Neural cell (in vitro differentiated cells): ENCODE measurements at regions not wholly inside any gene's neighbourhood (a gene's known extent, or its start where the extent isn't known, plus 50 kb on each side); places are given as distances from the start of the nearest gene placed in this dataset.

Experiments
- CTCF ChIP-seq: fragments of 450-650 bp; IDR thresholded peaks from 2 replicates; pipeline ENCODE4 v1.5.1; 2014; ENCODE audit warnings: antibody characterized with exemption, mild to moderate bottlenecking, moderate library complexity; ENCODE audit not compliant: poor library complexity, severe bottlenecking
- EP300 ChIP-seq: fragments of 450-650 bp; conservative IDR thresholded peaks from 2 replicates; pipeline ENCODE4 v1.6.1; 2014; ENCODE audit warnings: antibody characterized with exemption, mild to moderate bottlenecking, moderate library complexity; ENCODE audit not compliant: poor library complexity, severe bottlenecking
- EZH2 ChIP-seq: fragments of 200-600, 300-800 bp; shearing (Covaris generic), sonication (generic); IDR thresholded peaks from 2 replicates; pipeline ENCODE4 v1.6.1; 2014; ENCODE audit warnings: antibody characterized with exemption, low read length, borderline replicate concordance, mild to moderate bottlenecking; ENCODE audit not compliant: insufficient read depth, poor library complexity, severe bottlenecking
- POLR2AphosphoS5 ChIP-seq: IDR thresholded peaks from 2 replicates; pipeline ENCODE4 v1.6.1; 2012
- RAD21 ChIP-seq: fragments of 450-650 bp; conservative IDR thresholded peaks from 2 replicates; pipeline ENCODE4 v1.6.1; 2014; ENCODE audit warnings: antibody characterized with exemption, mild to moderate bottlenecking, moderate library complexity
- SMC3 ChIP-seq: fragments of 450-650 bp; conservative IDR thresholded peaks from 2 replicates; pipeline ENCODE4 v1.6.1; 2014; ENCODE audit warnings: antibody characterized with exemption, mild to moderate bottlenecking, moderate library complexity; ENCODE audit not compliant: poor library complexity

DNA sequence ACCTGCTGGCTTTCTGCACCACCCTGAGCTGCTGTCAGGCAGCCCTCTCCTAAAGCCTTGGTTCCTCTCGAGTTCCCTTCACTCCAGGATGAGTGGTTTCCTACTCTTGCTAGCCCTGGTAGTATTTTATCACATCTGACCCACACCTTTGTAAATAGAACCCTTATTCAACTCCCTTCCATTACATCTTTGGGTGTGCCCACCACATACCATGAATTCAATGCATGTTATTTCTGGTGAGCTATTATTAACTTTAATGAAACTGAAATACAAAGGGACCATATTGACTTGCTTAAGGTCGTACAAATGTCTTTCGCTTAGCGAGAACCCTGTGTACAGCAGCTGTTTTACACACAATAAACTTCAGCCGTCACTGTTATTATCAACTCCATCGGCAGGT lies 521.3 kb downstream of the GRIN2A start:
- TF ChIP-seq CTCF (no peak), EZH2 (no peak), RAD21 (no peak), POLR2AphosphoS5 (no peak), EP300 (no peak), SMC3 (no peak)
